HG02763 (cell line): ENCODE measurements at regions not wholly inside any gene's neighbourhood (a gene's known extent, or its start where the extent isn't known, plus 50 kb on each side); places are given as distances from the start of the nearest gene placed in this dataset.
"Not testable (repeated sequence)": the region's sequence is repeated elsewhere in the genome, so short reads cannot be mapped to it uniquely, and the experiment has no call there.

Experiments
- ATAC-seq: cut with Tn5 transposase; IDR thresholded peaks from one replicate; pipeline ENCODE4 v1.9.1; 2021; ENCODE audit warnings: mild to moderate bottlenecking, moderate library complexity; ENCODE audit not compliant: unreplicated experiment

DNA sequence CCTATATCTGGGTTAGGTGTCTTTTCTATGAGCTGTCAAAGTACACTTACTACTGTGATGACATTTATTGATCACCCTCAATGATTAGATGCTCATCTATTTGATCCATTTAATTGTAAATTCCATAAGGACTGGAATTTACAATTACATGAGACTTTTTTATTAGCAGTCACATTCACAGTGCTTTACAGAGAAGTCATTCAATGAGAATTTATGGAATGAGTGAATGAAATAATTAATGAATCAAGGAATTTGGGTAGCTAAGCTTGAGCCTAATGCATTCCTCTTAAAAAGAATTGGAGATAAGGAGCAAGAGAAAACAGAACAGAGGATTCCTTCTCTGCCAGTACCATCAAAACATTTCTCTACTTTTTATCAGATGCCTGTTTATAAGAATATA lies 1437.5 kb upstream of the CDH8 start:
- ATAC-seq = no peak

GRCh38 chr16:63467513-63467912 lies 1431.3 kb upstream of the CDH8 start:
- ATAC-seq = no peak

DNA sequence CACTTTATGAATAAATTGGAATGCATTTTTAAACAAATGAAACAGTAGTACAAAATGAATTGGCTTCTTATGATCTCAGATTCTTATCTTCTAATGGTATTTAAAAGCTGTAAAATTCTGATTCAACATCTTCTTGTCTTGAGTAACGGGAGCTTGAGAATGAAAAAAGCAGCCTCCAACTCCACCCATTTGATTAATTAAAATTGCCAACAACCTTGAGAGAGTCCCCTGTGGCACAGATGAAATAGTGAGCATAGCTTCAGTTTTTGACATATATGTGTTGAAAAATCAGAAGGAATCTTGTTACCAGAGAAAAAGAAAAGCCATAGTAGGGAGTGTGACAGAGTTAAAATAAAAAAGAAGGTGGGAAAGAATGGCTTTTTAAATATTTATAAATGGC lies 1426.1 kb upstream of the CDH8 start:
- ATAC-seq = no peak

- ATAC-seq = no peak
These were observed 1425.1 kb upstream of the CDH8 start for GRCh38 chr16:63461248-63461841.

- no peak for ATAC-seq
These were observed 1422.6 kb upstream of the CDH8 start for GRCh38 chr16:63458846-63459245.

- no peak for ATAC-seq
These were observed 1421.6 kb upstream of the CDH8 start for GRCh38 chr16:63457869-63458268.

- no peak for ATAC-seq
These were observed 1417.0 kb upstream of the CDH8 start for GRCh38 chr16:63453261-63453660.

GRCh38 chr16:63447121-63447520 lies 1410.9 kb upstream of the CDH8 start:
- ATAC-seq = no peak

GRCh38 chr16:63442246-63442645 lies 1406.0 kb upstream of the CDH8 start:
- ATAC-seq = no peak

- no peak for ATAC-seq
These were observed 1390.1 kb upstream of the CDH8 start for GRCh38 chr16:63426275-63426870.

DNA sequence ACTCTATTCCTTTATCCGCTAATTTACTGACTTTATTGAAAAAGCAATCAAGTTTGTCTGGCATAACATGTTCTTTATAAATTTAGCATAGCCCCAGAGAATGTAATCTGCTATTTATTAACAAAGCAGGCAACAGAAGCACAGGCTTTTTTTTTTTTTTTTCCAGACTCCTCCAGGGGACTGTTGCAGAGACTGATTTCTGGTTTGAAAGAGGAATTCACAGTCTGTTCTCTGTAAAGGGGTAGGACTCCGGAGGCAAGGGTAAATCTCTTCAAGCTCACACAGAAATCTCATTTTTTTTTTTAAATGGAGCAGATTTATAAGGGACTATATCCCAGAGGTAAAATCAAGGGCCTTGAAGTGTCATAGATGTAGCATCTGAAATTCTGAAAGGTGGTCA lies 1386.5 kb upstream of the CDH8 start:
- no peak for ATAC-seq

DNA sequence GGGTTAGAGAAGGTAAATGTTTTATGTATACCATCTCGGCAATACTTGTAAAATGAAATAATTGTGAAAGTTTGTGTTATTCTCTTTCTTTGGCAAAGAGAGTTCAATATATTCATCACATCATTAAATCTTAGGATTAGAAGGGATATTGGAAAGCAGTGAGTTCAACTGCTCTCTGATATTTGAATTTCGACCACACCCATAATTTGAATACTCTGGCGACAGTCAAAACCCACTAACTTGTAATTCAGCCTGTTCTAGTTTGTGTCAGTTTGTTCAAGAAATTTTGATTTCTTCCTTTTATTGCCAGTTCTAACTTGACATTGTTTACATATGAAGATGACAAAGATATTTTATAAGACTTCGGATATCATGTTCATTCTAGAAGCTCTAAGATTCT lies 1380.5 kb upstream of the CDH8 start:
- ATAC-seq = no peak

GRCh38 chr16:63415014-63415413 lies 1378.8 kb upstream of the CDH8 start:
- ATAC-seq = no peak

GRCh38 chr16:63410594-63410993 lies 1374.4 kb upstream of the CDH8 start:
- no peak for ATAC-seq

GRCh38 chr16:63403792-63404191 lies 1367.6 kb upstream of the CDH8 start:
- no peak for ATAC-seq

GRCh38 chr16:63388277-63388676 lies 1352.0 kb upstream of the CDH8 start:
- ATAC-seq = not testable (repeated sequence)

GRCh38 chr16:63385714-63386432 lies 1349.6 kb upstream of the CDH8 start:
- no peak for ATAC-seq

DNA sequence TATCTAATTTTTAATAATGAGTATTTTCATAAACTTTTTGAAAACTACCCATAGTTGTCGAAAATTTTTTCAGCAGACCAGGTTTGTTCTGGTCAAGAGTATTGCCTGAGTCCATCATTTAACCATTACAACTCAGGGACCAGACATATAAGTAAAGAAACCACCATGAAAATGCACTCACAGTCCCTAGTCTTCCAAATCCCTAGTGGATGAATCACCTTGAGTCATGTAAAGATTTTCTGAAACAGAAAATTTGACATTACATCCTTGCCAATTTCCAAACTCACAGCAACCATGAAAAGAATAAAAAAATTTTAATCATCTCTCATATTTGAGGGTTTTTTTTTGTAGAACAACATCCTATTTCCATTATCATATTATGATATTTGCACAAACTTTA lies 1337.5 kb upstream of the CDH8 start:
- no peak for ATAC-seq

DNA sequence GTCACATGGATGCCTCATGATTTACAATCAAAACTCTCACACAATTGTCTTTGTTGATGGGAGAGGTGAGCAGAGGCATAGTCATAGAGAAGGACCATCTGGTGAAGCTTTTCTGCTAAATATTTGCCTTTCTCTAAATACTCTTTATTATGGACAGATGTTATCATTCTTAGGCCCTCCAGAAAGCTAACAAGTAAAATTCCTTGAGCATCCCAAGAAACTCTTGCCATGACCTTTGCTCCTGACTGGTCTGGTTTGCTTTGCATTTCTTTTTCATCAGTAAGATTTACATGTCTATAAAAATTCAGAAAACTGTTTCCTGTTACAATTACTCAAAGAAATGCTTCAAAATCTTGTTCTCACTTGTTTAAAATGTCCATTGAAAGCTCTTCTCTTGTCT lies 1336.6 kb upstream of the CDH8 start:
- ATAC-seq = no peak

DNA sequence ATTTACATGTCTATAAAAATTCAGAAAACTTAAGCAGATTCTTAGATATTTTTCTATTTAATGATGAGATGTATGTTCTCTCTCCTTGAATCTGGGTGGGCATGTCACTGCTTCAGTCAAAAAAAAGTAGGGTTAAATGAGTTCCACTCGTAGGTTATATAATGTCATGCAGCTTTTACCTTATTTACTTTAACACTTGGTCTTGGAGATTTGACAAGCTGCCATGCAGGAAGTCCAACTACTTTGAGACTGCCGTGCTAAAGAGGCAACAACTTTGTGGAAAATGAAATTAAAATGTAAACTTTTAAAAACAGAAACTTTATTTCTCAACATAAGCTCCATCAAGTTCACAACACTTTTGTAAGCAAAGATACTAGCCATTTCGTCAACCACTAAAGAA lies 1336.0 kb upstream of the CDH8 start:
- no peak for ATAC-seq

DNA sequence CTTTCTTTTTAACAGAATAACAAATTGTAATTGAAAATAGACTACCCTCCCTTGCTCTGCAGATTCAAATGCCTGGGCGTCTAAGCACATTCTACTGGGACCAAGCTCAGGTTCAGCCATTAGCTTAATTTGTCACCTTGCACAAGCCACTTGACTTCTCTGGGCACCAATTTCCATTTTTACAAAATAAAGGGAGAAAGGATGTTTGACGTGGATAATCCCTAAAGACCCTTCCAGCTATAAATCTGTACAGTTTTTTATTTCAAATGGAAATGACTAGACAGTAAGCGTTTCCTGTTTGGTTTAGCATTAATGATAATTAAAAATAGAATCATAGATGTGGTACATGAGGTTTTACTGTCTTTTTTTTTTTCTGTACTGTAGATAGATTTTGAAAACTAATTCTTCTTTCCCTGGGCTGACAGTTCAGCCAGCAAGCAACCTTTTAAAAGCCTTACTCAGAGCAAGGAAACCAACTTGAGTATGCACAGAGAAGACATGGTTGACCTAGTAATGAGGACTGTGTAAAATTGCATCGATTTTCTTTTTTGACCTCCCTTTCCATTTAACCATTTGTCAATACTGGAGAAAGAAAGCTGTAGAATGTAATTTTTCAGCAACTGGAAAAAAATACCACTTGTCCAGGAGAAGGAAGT lies 1329.5 kb upstream of the CDH8 start:
- no peak for ATAC-seq

GRCh38 chr16:63363738-63364137 lies 1327.5 kb upstream of the CDH8 start:
- no peak for ATAC-seq
